ENCODE measurements at regions not wholly inside any gene's neighbourhood (a gene's known extent, or its start where the extent isn't known, plus 50 kb on each side); places are given as distances from the start of the nearest gene placed in this dataset.

DNA sequence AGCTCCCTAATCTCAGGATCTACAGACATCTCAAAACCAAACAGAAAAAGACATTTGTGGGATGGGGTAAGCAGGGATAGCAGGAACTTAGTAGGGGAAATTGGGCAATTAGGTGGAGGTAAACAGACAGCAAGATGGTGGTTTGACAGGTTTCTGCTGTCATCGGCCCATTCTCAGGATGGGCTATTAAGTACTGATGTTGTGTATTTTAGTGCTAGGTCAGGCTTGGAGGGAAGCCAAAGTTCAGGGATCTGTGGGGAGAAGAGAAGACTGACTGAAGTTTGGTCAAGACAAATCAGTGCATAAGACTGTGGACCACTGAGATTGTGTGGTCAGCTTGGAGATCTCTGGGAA lies 96.8 kb upstream of the THUMPD2 start:
- Histone ChIP-seq H3K36me3 (ENCODE audit: insufficient read depth) (no peaks in the 10 kb centered on the region), H3K79me2 (replicated peaks; ENCODE audit: insufficient read depth) (no peaks in the 10 kb centered on the region), H3K4me3 (no peak overlapping the region), H3F3A (replicated peaks; ENCODE audit: low read depth) (no peaks in the 10 kb centered on the region), H3K27me3 (ENCODE audit: insufficient read depth) (no peaks in the 10 kb centered on the region), H3K4me2 (no peak overlapping the region), H2AFZ (no peak overlapping the region), H4K20me1 (replicated peaks; ENCODE audit: insufficient read depth) (no peaks in the 10 kb centered on the region), H3K4me1 (ENCODE audit: insufficient read depth) (no peaks in the 10 kb centered on the region), H3K9me2 (ENCODE audit: insufficient read depth) (no peaks in the 10 kb centered on the region), H3K27ac (ENCODE audit: low read depth) (no peak overlapping the region)
- Mint-ChIP-seq H3K27me3 (ENCODE audit: insufficient read depth, low read depth, poor library complexity) (peaks cover 2% of the 10 kb centered on the region), H3K36me3 (ENCODE audit: low read depth) (no peaks in the 10 kb centered on the region), H3K27ac (no peak overlapping the region), H3K9me3 (peaks cover 5% of the 10 kb centered on the region; the same call in 2 of the 3 replicates), H3K4me3 (no peak overlapping the region), H3K4me1 (no peaks in the 10 kb centered on the region; the same call in 2 of the 3 replicates)
- no peak for ATAC-seq
- TF ChIP-seq ZNF114 (CRISPR knock-in tag; IDR thresholded peaks at IDR 0.05) (no peak), NANOG (IDR thresholded peaks at IDR 0.05; ENCODE audit: borderline replicate concordance) (no peak), ZNF331 (CRISPR knock-in tag; IDR thresholded peaks at IDR 0.05; ENCODE audit: low read depth) (no peak)
- DNase-seq (ENCODE audit: low spot score): no peak

GRCh38 chr2:39875182-39875913 lies 96.3 kb upstream of the THUMPD2 start:
- H3K4me3 ChIP-seq: no peak overlapping the region
- no peaks in the 10 kb centered on the region for H3K4me1 ChIP-seq (ENCODE audit: insufficient read depth)
- Mint-ChIP-seq H3K27ac (no peak overlapping the region), H3K9me3 (peaks cover 5% of the 10 kb centered on the region; the same call in 2 of the 3 replicates), H3K36me3 (ENCODE audit: low read depth) (no peaks in the 10 kb centered on the region), H3K4me1 (no peaks in the 10 kb centered on the region; the same call in 2 of the 3 replicates), H3K4me3 (no peak overlapping the region), H3K27me3 (ENCODE audit: insufficient read depth, low read depth, poor library complexity) (peaks cover 2% of the 10 kb centered on the region)
- no peak overlapping the region for H3K4me2 ChIP-seq
- H4K20me1 ChIP-seq (replicated peaks; ENCODE audit: insufficient read depth): no peaks in the 10 kb centered on the region
- no peaks in the 10 kb centered on the region for H3K36me3 ChIP-seq (ENCODE audit: insufficient read depth)
- no peaks in the 10 kb centered on the region for H3F3A ChIP-seq (replicated peaks; ENCODE audit: low read depth)
- no peak for DNase-seq (ENCODE audit: low spot score)
- H3K79me2 ChIP-seq (replicated peaks; ENCODE audit: insufficient read depth): no peaks in the 10 kb centered on the region
- no peaks in the 10 kb centered on the region for H3K27me3 ChIP-seq (ENCODE audit: insufficient read depth)
- H3K27ac ChIP-seq (ENCODE audit: low read depth): no peak overlapping the region
- no peak for ATAC-seq
- H2AFZ ChIP-seq: no peak overlapping the region
- no peaks in the 10 kb centered on the region for H3K9me2 ChIP-seq (ENCODE audit: insufficient read depth)
- no peak for TF ChIP-seq JUNB (IDR thresholded peaks at IDR 0.05; ENCODE audit: unreplicated experiment)
- TF ChIP-seq STAT1 (IDR thresholded peaks at IDR 0.05; ENCODE audit: unreplicated experiment): no peak
- TF ChIP-seq CREB1 (CRISPR knock-in tag; IDR thresholded peaks at IDR 0.05; ENCODE audit: low read depth): no peak
- no peak for TF ChIP-seq ETS1 (IDR thresholded peaks at IDR 0.05)
- TF ChIP-seq NANOG (IDR thresholded peaks at IDR 0.05; ENCODE audit: borderline replicate concordance): no peak
- no peak for TF ChIP-seq ZNF462 (CRISPR knock-in tag; IDR thresholded peaks at IDR 0.05)
- TF ChIP-seq CTCF (conservative IDR thresholded peaks at IDR 0.05; ENCODE audit: low read depth in 2 of 2): no peak
- no peak for TF ChIP-seq ZNF331 (CRISPR knock-in tag; IDR thresholded peaks at IDR 0.05; ENCODE audit: low read depth)
- TF ChIP-seq ZNF114 (CRISPR knock-in tag; IDR thresholded peaks at IDR 0.05): no peak
- no peak for TF ChIP-seq EZH2 (IDR thresholded peaks at IDR 0.05; ENCODE audit: low read depth, unreplicated experiment)
- no peak for TF ChIP-seq EZH2phosphoT487 (IDR thresholded peaks at IDR 0.05; ENCODE audit: unreplicated experiment)
- no peak for TF ChIP-seq POLR2AphosphoS5 (IDR thresholded peaks at IDR 0.05; ENCODE audit: low read depth)

Data from GM23338 (cell line).